Activated T-helper 1 cell treated with anti-CD3 and anti-CD28 coated beads, Interleukin-2, amount 50 U/mL, for 16 hours (primary cell): ENCODE measurements at regions not wholly inside any gene's neighbourhood (a gene's known extent, or its start where the extent isn't known, plus 50 kb on each side); places are given as distances from the start of the nearest gene placed in this dataset.

Experiments used
- DNase-seq, 2 donors: peaks; one replicate each; pipeline ENCODE4 v3.0.0-alpha.2; 2020; ENCODE audit warnings: low read depth in 1 of 2, low spot score in 1 of 2

- DNase-seq = no peak
These were observed 134.1 kb upstream of the C1GALT1 start for GRCh38 chr7:7048213-7048612.

GRCh38 chr7:7051206-7051877 is 131.0 kb upstream of the C1GALT1 start:
- no peak for DNase-seq

- DNase-seq = no peak
These were observed 128.0 kb upstream of the C1GALT1 start for GRCh38 chr7:7054252-7054830.

- DNase-seq = no peak
These were observed 121.3 kb upstream of the C1GALT1 start for GRCh38 chr7:7060828-7061599.

GRCh38 chr7:7077945-7078344 is 104.4 kb upstream of the C1GALT1 start:
- DNase-seq = no peak

GRCh38 chr7:7080802-7081201 is 101.5 kb upstream of the C1GALT1 start:
- no peak for DNase-seq

GRCh38 chr7:7090460-7090859 is 91.9 kb upstream of the C1GALT1 start:
- no peak for DNase-seq

GRCh38 chr7:7098280-7098818 is 84.0 kb upstream of the C1GALT1 start:
- no peak for DNase-seq

- DNase-seq = no peak
These were observed 82.7 kb upstream of the C1GALT1 start for GRCh38 chr7:7099584-7100014.

- DNase-seq = no peak
These were observed 81.9 kb upstream of the C1GALT1 start for GRCh38 chr7:7100432-7100849.

GRCh38 chr7:7102906-7103305 is 79.4 kb upstream of the C1GALT1 start:
- no peak for DNase-seq

- no peak for DNase-seq
These were observed 78.7 kb upstream of the C1GALT1 start for GRCh38 chr7:7103343-7104313.

GRCh38 chr7:7104314-7104698 is 78.0 kb upstream of the C1GALT1 start:
- no peak for DNase-seq

GRCh38 chr7:7104971-7105370 is 77.4 kb upstream of the C1GALT1 start:
- DNase-seq = no peak

- no peak for DNase-seq
These were observed 76.4 kb upstream of the C1GALT1 start for GRCh38 chr7:7105800-7106582.

- DNase-seq = no peak
These were observed 73.4 kb upstream of the C1GALT1 start for GRCh38 chr7:7108931-7109330.

- DNase-seq = no peak
These were observed 72.4 kb upstream of the C1GALT1 start for GRCh38 chr7:7109934-7110333.

GRCh38 chr7:7110706-7111105 is 71.6 kb upstream of the C1GALT1 start:
- no peak for DNase-seq

GRCh38 chr7:7112868-7113267 is 69.5 kb upstream of the C1GALT1 start:
- DNase-seq = no peak
